ENCODE measurements at regions not wholly inside any gene's neighbourhood (a gene's known extent, or its start where the extent isn't known, plus 50 kb on each side); places are given as distances from the start of the nearest gene placed in this dataset.

- TF ChIP-seq POLR2AphosphoS5 (IDR thresholded peaks at IDR 0.05; ENCODE audit: borderline replicate concordance, low read depth, low read length) (no peak), EZH2 (IDR thresholded peaks at IDR 0.05) (no peak), FOXP2 (optimal IDR thresholded peaks at IDR 0.05; ENCODE audit: control extremely low read depth, extremely low read length, insufficient read depth) (no peak)
Measured at GRCh38 chr6:156676721-156677120, 100.5 kb upstream of the ARID1B start.

Data from SK-N-MC (cell line).